GM12878 (cell line): ENCODE measurements at regions not wholly inside any gene's neighbourhood (a gene's known extent, or its start where the extent isn't known, plus 50 kb on each side); places are given as distances from the start of the nearest gene placed in this dataset.

ENCODE experiments used
- ATAC-seq: fragments of 200-7000 bp; cut with Tn5 transposase; 3 replicates; pipeline ENCODE4 v1.9.1; 2020; ENCODE audit warnings: mild to moderate bottlenecking, moderate library complexity
- BruUV-seq: library from RNA; stranded (reverse); fragments of 400-500 nt; replicated peaks from 2 replicates; lab custom pipeline; 2021; lab: Mats Ljungman, UMichigan
- CTCF ChIA-PET: fragments of 300-600 bp; sonication (Branson Sonifier 250); formaldehyde crosslinking; extraction: SDS; loops from one replicate; lab custom pipeline; 2021; ENCODE audit warnings: inconsistent platforms; lab: Yijun Ruan, JAX
- POLR2A ChIA-PET: fragments of 350-600 bp; formaldehyde crosslinking; extraction: SDS; loops from one replicate; lab custom pipeline; 2021; ENCODE audit warnings: inconsistent platforms; lab: Charles Lee
- RAD21 ChIA-PET: fragments of 300-600 bp; sonication (Branson Sonifier 250); formaldehyde crosslinking; loops from one replicate; lab custom pipeline; 2023; ENCODE audit warnings: antibody characterized with exemption; ENCODE audit not compliant: unreplicated experiment; lab: Charles Lee
- SMC1A ChIA-PET: fragments of 300-600 bp; sonication (Branson Sonifier 250); formaldehyde crosslinking; loops from one replicate; lab custom pipeline; 2023; ENCODE audit not compliant: unreplicated experiment, uncharacterized antibody; lab: Charles Lee
- DNase-seq: peaks from one replicate; pipeline ENCODE4 v3.0.0-alpha.2; 2011; ENCODE audit warnings: low read depth, low spot score
- FAIRE-seq: peaks from 3 replicates; lab custom pipeline; 2011; peaks lifted over from hg19 to GRCh38; lab: Jason Lieb, UNC
- H2AFZ ChIP-seq: 2 replicates; pipeline ENCODE4 v1.6.0; 2011; ENCODE audit warnings: low read depth, low read length, control low read depth; ENCODE audit not compliant: control insufficient read depth
- H3K27ac ChIP-seq: 2 replicates; pipeline ENCODE4 v1.5.1; 2011; ENCODE audit warnings: control low read depth; ENCODE audit not compliant: control insufficient read depth, insufficient read depth
- H3K27me3 ChIP-seq, 2 experiments: replicated peaks in 1 of 2; 2 replicates each; pipeline versions ENCODE4 v1.6.0 to v1.6.1; 2011; ENCODE audit warnings: low read length in 1 of 2; ENCODE audit not compliant: control insufficient read depth in 2 of 2, insufficient read depth in 2 of 2
- H3K36me3 ChIP-seq, 2 experiments: 2 replicates each; pipeline ENCODE4 v1.5.1; 2011; ENCODE audit warnings: low read length in 1 of 2; ENCODE audit not compliant: control insufficient read depth in 2 of 2, insufficient read depth in 2 of 2
- H3K4me1 ChIP-seq: 2 replicates; pipeline ENCODE4 v1.6.1; 2011; ENCODE audit warnings: mild to moderate bottlenecking, low read length, moderate library complexity, mixed read lengths; ENCODE audit not compliant: control insufficient read depth, insufficient read depth
- H3K4me2 ChIP-seq: 2 replicates; pipeline ENCODE4 v1.6.0; 2011; ENCODE audit warnings: control low read depth; ENCODE audit not compliant: control insufficient read depth, insufficient read depth
- H3K4me3 ChIP-seq: fragments of 200-600 bp; sonication (generic); 2 replicates; pipeline ENCODE4 v1.5.1; 2016
- H3K79me2 ChIP-seq: 2 replicates; pipeline ENCODE4 v1.6.0; 2011; ENCODE audit warnings: low read length; ENCODE audit not compliant: control insufficient read depth, insufficient read depth
- H3K9ac ChIP-seq: 2 replicates; pipeline ENCODE4 v1.8.0; 2011; ENCODE audit warnings: low read length, control low read depth, mixed read lengths; ENCODE audit not compliant: control insufficient read depth, insufficient read depth
- H3K9me3 ChIP-seq: replicated peaks from 3 replicates; pipeline ENCODE4 v1.5.1; 2011; ENCODE audit warnings: mild to moderate bottlenecking, low read length; ENCODE audit not compliant: control insufficient read depth, insufficient read depth
- H4K20me1 ChIP-seq: 2 replicates; pipeline ENCODE4 v1.6.0; 2011; ENCODE audit not compliant: control insufficient read depth, insufficient read depth
- BHLHE40 ChIP-seq, 2 experiments: fragments of 450-650 bp in 1 of 2; IDR thresholded peaks; 2 replicates each; pipeline ENCODE4 v1.6.1; 2011 to 2017; ENCODE audit warnings: low read depth in 2 of 2, borderline replicate concordance in 1 of 2, improper control_type of control experiment in 1 of 2, low read length in 1 of 2, mild to moderate bottlenecking in 1 of 2
- ETV6 ChIP-seq, 2 experiments: fragments of 450-650 bp in 1 of 2; IDR thresholded peaks in 1 of 2; conservative IDR thresholded peaks in 1 of 2; 2 replicates each; pipeline ENCODE4 v1.6.1; 2014; ENCODE audit warnings: antibody characterized with exemption in 1 of 2, borderline replicate concordance in 1 of 2, low read depth in 1 of 2, mild to moderate bottlenecking in 1 of 2, moderate library complexity in 1 of 2
- EZH2 ChIP-seq: IDR thresholded peaks from 2 replicates; pipeline ENCODE4 v1.6.1; 2012; ENCODE audit warnings: low read depth, mild to moderate bottlenecking, control low read depth, inconsistent platforms, low read length, borderline replicate concordance; ENCODE audit not compliant: control insufficient read depth
- MXI1 ChIP-seq: fragments of 150-350 bp; IDR thresholded peaks from 2 replicates; pipeline ENCODE4 v1.6.1; 2011; ENCODE audit warnings: low read depth, mild to moderate bottlenecking, inconsistent platforms, low read length, improper control_type of control experiment
- NFXL1 ChIP-seq: fragments of 450-650 bp; IDR thresholded peaks from 2 replicates; pipeline ENCODE4 v1.6.1; 2017; ENCODE audit warnings: antibody characterized with exemption, mild to moderate bottlenecking, borderline replicate concordance
- PAX8 ChIP-seq: fragments of 450-650 bp; IDR thresholded peaks from 2 replicates; pipeline ENCODE4 v1.6.1; 2017; ENCODE audit warnings: mild to moderate bottlenecking, moderate library complexity
- ZNF207 ChIP-seq: fragments of 450-650 bp; IDR thresholded peaks from 2 replicates; pipeline ENCODE4 v1.6.1; 2014; ENCODE audit warnings: antibody characterized with exemption, mild to moderate bottlenecking, borderline replicate concordance
- ZNF384 ChIP-seq: IDR thresholded peaks from 2 replicates; pipeline ENCODE4 v1.6.1; 2012; ENCODE audit warnings: low read depth, mild to moderate bottlenecking, low read length, improper control_type of control experiment, borderline replicate concordance
- ZNF687 ChIP-seq: fragments of 450-650 bp; IDR thresholded peaks from 2 replicates; pipeline ENCODE4 v1.6.1; 2017; ENCODE audit warnings: mild to moderate bottlenecking, moderate library complexity
- WGBS: methylation state at CpG from one replicate; pipeline ENCODE4 v1.1.6; 2016; ENCODE audit warnings: low lambda C conversion rate; ENCODE audit not compliant: insufficient replicate concordance, insufficient coverage; ENCODE audit errors: missing lambda C conversion rate; 5-methylcytosine and 5-hydroxymethylcytosine counted together
- in situ Hi-C: fragments of 300-500 bp; cut with MboI; formaldehyde crosslinking; loops from 9 replicates; pipeline ENCODE4 v1.14.3; 2018; ENCODE audit warnings: mixed read lengths
- intact Hi-C: fragments of 100-400 bp; cut with micrococcal nuclease; formaldehyde crosslinking; loops from one replicate; pipeline ENCODE4 v1.14.2; 2022; ENCODE audit not compliant: unreplicated experiment

- TF ChIP-seq ZNF687: no peak
- TF ChIP-seq ETV6 (conservative IDR thresholded peaks at IDR 0.05 in 1 of 2, IDR thresholded peaks at IDR 0.05 in 1 of 2; ENCODE audit: borderline replicate concordance in 1 of 2, low read depth in 1 of 2): no peak
- no peak for TF ChIP-seq ZNF384
- no peak for TF ChIP-seq PAX8
- no peak for TF ChIP-seq BHLHE40 (IDR thresholded peaks at IDR 0.05; ENCODE audit: borderline replicate concordance in 1 of 2, low read depth in 2 of 2, low read length in 1 of 2)
These were observed 324.2 kb upstream of the MAN1A1 start (continued) for GRCh38 chr6:119673741-119674140.

GRCh38 chr6:119672725-119673124, 323.2 kb upstream of the MAN1A1 start:
- FAIRE-seq (no peak), ATAC-seq (no peak), DNase-seq (no peak)
- in situ Hi-C loops: no loop called here
- Histone ChIP-seq H3K4me2 (no peak overlapping the region), H3K36me3 (no peaks in the 10 kb centered on the region), H3K9ac (no peak overlapping the region), H3K9me3 (no peaks in the 10 kb centered on the region), H3K4me1 (no peaks in the 10 kb centered on the region), H3K79me2 (no peaks in the 10 kb centered on the region), H2AFZ (no peak overlapping the region), H3K27ac (no peak overlapping the region), H3K4me3 (no peak overlapping the region), H4K20me1 (no peaks in the 10 kb centered on the region), H3K27me3 (no peaks in the 10 kb centered on the region; a peak in 1 of 4 replicates)
- TF ChIP-seq PAX8 (no peak), MXI1 (no peak), ZNF207 (no peak), NFXL1 (no peak), EZH2 (no peak)
- ChIA-PET CTCF (no interaction called here), SMC1A (interaction anchor here (1.0 kb wide), 1 partner anchor 21 kb away, joined by 3 read pairs; no protein-coding TSS in a partner anchor), POLR2A (no interaction called here), RAD21 (no interaction called here)
- intact Hi-C loops: no loop called here
- BruUV-seq: no TSS peak
- 0% methylated on average over 1 of the region's 1 CpG for WGBS
